ENCODE measurements at regions not wholly inside any gene's neighbourhood (a gene's known extent, or its start where the extent isn't known, plus 50 kb on each side); places are given as distances from the start of the nearest gene placed in this dataset.

DNA sequence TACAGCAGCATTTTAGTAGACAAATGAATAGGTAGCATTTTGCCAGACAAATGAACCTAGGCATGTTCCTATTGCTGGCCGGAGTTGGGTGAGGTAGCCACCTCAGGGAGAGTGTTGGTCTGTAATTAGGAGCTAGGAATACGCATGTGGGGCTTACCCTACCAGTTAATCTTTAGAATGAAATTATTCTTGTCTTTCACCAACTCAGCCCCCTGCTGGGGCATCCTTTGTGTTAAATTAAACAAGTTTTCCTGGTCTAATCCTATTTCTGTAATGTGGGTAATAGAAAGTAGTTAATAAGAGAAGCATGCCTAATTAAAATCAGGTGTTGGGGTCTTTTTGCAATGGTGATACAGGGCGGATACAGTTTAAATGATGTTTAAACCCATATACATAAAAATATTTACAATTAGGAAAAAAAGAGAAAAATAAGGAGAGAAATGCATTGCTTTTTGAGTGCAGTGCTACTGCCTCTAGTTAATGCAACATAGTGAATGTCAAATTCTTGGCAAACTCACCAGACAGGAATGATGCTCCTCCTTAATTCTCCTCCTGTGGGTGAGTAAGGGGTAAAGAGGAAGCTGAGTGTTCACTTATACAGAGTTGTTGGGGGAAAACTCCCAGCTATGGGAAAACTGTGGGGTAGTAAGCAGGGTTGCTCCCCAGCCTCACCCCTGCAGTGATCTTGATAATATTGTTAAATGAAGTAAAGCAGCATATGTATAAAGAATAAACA lies 276.4 kb upstream of the EDNRB start:
- Histone ChIP-seq H3K4me3 (no peak overlapping the region), H3K9me3 (no peaks in the 10 kb centered on the region), H3K4me1 (ENCODE audit: low read depth) (no peaks in the 10 kb centered on the region), H3K36me3 (ENCODE audit: low read depth) (no peaks in the 10 kb centered on the region)
- TF ChIP-seq, protein P1, sequence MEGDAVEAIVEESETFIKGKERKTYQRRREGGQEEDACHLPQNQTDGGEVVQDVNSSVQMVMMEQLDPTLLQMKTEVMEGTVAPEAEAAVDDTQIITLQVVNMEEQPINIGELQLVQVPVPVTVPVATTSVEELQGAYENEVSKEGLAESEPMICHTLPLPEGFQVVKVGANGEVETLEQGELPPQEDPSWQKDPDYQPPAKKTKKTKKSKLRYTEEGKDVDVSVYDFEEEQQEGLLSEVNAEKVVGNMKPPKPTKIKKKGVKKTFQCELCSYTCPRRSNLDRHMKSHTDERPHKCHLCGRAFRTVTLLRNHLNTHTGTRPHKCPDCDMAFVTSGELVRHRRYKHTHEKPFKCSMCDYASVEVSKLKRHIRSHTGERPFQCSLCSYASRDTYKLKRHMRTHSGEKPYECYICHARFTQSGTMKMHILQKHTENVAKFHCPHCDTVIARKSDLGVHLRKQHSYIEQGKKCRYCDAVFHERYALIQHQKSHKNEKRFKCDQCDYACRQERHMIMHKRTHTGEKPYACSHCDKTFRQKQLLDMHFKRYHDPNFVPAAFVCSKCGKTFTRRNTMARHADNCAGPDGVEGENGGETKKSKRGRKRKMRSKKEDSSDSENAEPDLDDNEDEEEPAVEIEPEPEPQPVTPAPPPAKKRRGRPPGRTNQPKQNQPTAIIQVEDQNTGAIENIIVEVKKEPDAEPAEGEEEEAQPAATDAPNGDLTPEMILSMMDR (IDR thresholded peaks at IDR 0.05): no peak
- no peak for DNase-seq
- no peak for ATAC-seq
- intact Hi-C loops (cut with DNase I, micrococcal nuclease): no loop called here

DNA sequence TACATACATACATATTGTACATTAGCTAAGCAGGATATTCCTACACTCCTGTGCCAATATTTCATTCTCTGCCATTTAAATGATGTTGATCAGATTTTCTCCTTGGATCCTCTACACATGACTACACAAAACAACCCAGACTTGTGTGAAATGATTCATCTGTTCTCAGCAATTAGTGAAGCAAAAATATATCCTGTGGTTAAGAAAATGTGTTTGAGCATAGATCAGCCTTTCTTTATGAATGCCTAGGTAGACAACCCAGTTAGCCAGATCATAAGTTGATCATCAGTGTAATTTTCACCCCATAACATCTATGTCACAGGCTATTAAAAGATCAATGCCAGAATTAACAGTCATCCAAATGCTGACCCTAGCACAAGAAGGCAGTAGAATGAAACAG lies 275.2 kb upstream of the EDNRB start:
- DNase-seq (no peak), ATAC-seq (no peak)
- TF ChIP-seq, protein P1 (IDR thresholded peaks at IDR 0.05): no peak
- Histone ChIP-seq H3K4me3 (no peak overlapping the region), H3K9me3 (no peaks in the 10 kb centered on the region), H3K36me3 (ENCODE audit: low read depth) (no peaks in the 10 kb centered on the region), H3K4me1 (ENCODE audit: low read depth) (no peaks in the 10 kb centered on the region)
- intact Hi-C loops (cut with DNase I, micrococcal nuclease): no loop called here

DNA sequence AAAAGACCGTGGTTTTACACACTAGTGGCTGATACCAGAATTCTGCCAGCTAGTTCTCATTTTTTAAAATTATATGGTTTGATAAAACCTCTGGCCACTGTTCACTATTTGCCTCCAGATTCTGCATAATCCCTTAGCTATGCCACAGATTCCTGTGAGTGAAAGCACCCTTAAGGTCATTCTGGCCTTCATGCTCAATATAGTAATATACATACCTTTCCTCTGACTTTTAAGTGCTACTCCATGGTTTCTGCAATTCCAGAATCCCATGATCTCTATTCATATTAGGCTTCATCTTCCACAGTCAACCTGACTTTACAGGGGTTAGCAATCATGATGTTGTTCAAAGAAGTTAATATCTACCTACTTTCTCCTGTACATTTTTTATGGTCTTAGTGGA lies 274.1 kb upstream of the EDNRB start:
- Histone ChIP-seq H3K9me3 (no peaks in the 10 kb centered on the region), H3K36me3 (ENCODE audit: low read depth) (no peaks in the 10 kb centered on the region), H3K4me3 (no peak overlapping the region), H3K4me1 (ENCODE audit: low read depth) (no peaks in the 10 kb centered on the region)
- intact Hi-C loops (cut with DNase I, micrococcal nuclease): no loop called here
- no peak for DNase-seq
- TF ChIP-seq, protein P1 (IDR thresholded peaks at IDR 0.05): no peak
- ATAC-seq: no peak

DNA sequence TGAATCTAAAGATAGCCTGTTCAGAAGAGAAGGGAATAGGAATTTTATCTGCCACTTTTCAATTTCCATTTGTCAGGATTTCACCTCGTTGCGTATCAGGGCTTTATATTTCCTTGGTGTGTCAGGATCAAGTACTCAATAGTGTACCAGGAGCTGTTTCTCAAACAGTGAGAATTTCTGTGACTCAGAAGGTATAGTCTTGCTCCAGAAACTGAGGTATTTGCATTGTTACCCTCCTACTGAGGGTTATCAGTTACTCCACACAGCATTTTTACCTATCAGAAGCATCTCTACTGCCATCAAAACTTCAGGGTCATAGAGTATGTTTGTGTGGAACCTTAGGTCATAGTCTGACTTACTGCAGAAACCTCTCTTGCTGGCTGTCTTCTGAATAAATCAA lies 271.7 kb upstream of the EDNRB start:
- intact Hi-C loops (cut with DNase I, micrococcal nuclease): no loop called here
- DNase-seq (no peak), ATAC-seq (no peak)
- Histone ChIP-seq H3K4me1 (ENCODE audit: low read depth) (no peaks in the 10 kb centered on the region), H3K4me3 (no peak overlapping the region), H3K36me3 (ENCODE audit: low read depth) (no peaks in the 10 kb centered on the region), H3K9me3 (no peaks in the 10 kb centered on the region)
- TF ChIP-seq, protein P1 (IDR thresholded peaks at IDR 0.05): no peak

DNA sequence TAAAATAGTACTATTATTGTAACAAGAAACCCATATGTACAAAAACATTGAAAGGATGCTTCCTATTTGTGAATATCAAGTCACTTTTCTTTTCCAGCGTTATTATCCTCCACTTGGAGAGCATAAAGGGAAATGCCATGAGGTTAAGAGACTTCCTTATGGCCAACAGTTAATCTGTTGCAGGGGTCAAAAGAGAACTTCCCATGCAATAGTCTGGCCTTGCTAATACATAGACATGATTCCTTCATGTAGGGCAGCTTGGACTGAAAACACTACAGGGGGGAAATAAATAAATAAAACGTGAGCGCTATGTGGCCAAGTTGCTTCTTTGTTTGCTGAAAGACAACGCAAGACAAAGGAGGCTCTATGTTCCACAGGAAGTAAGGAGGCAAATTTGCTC lies 269.1 kb upstream of the EDNRB start:
- ATAC-seq (no peak), DNase-seq (no peak)
- no peaks in the 10 kb centered on the region for H3K4me1 ChIP-seq (ENCODE audit: low read depth)
- TF ChIP-seq, protein P1 (IDR thresholded peaks at IDR 0.05): no peak
- no peak overlapping the region for H3K4me3 ChIP-seq
- no peaks in the 10 kb centered on the region for H3K9me3 ChIP-seq
- H3K36me3 ChIP-seq (ENCODE audit: low read depth): no peaks in the 10 kb centered on the region
- intact Hi-C loops (cut with DNase I, micrococcal nuclease): no loop called here

DNA sequence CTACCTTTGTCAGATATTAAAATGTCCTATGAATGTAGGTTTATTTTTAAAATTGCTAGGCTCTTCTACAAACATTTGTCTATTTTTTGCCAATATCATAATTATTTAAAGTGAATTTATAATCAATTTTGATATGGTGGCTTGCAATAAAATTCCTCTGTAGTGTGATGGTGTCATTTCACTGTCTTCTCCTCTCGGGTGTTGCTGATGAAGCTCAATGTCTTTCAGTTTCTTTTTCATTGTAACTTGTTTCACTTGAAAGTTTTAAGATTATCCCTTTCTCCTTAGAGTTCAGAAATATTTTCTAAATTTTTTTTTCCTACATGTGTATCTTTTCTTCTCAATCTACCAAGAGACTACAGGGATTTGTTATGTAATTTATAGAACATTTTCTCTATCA lies 267.1 kb upstream of the EDNRB start:
- no peak overlapping the region for H3K4me3 ChIP-seq
- TF ChIP-seq, protein P1 (IDR thresholded peaks at IDR 0.05): no peak
- ATAC-seq (no peak), DNase-seq (no peak)
- H3K36me3 ChIP-seq (ENCODE audit: low read depth): no peaks in the 10 kb centered on the region
- no peaks in the 10 kb centered on the region for H3K4me1 ChIP-seq (ENCODE audit: low read depth)
- H3K9me3 ChIP-seq: no peaks in the 10 kb centered on the region
- intact Hi-C loops (cut with DNase I, micrococcal nuclease): no loop called here

Data from mucosa of descending colon (tissue), 3 donors.